ENCODE measurements at regions not wholly inside any gene's neighbourhood (a gene's known extent, or its start where the extent isn't known, plus 50 kb on each side); places are given as distances from the start of the nearest gene placed in this dataset.

GRCh38 chr2:129689653-129690448 is 289.6 kb upstream of the RAB6C start:
- no peak for DNase-seq (ENCODE audit: low read depth, low spot score)

- DNase-seq (ENCODE audit: low read depth, low spot score) = no peak
These were observed 284.0 kb upstream of the RAB6C start for GRCh38 chr2:129695496-129695895.

- no peak for DNase-seq (ENCODE audit: low read depth, low spot score)
These were observed 280.9 kb upstream of the RAB6C start for GRCh38 chr2:129698593-129698992.

GRCh38 chr2:129699781-129700573 is 279.5 kb upstream of the RAB6C start:
- DNase-seq (ENCODE audit: low read depth, low spot score) = no peak

- DNase-seq (ENCODE audit: low read depth, low spot score) = no peak
These were observed 276.9 kb upstream of the RAB6C start for GRCh38 chr2:129702416-129703176.

- no peak for DNase-seq (ENCODE audit: low read depth, low spot score)
These were observed 274.4 kb upstream of the RAB6C start for GRCh38 chr2:129705085-129705484.

GRCh38 chr2:129707800-129708199 is 271.7 kb upstream of the RAB6C start:
- DNase-seq (ENCODE audit: low read depth, low spot score) = no peak

- no peak for DNase-seq (ENCODE audit: low read depth, low spot score)
These were observed 271.1 kb upstream of the RAB6C start for GRCh38 chr2:129708221-129708967.

- no peak for DNase-seq (ENCODE audit: low read depth, low spot score)
These were observed 270.2 kb upstream of the RAB6C start for GRCh38 chr2:129709001-129709955.

- no peak for DNase-seq (ENCODE audit: low read depth, low spot score)
These were observed 269.4 kb upstream of the RAB6C start for GRCh38 chr2:129709956-129710598.

GRCh38 chr2:129710670-129711495 is 268.6 kb upstream of the RAB6C start:
- no peak for DNase-seq (ENCODE audit: low read depth, low spot score)

- DNase-seq (ENCODE audit: low read depth, low spot score) = no peak
These were observed 267.4 kb upstream of the RAB6C start for GRCh38 chr2:129711816-129712675.

- DNase-seq (ENCODE audit: low read depth, low spot score) = no peak
These were observed 266.8 kb upstream of the RAB6C start for GRCh38 chr2:129712676-129712985.

GRCh38 chr2:129713337-129713736 is 266.1 kb upstream of the RAB6C start:
- no peak for DNase-seq (ENCODE audit: low read depth, low spot score)

- DNase-seq (ENCODE audit: low read depth, low spot score) = no peak
These were observed 262.5 kb upstream of the RAB6C start for GRCh38 chr2:129716781-129717559.

GRCh38 chr2:129717560-129718130 is 261.8 kb upstream of the RAB6C start:
- DNase-seq (ENCODE audit: low read depth, low spot score) = no peak

- DNase-seq (ENCODE audit: low read depth, low spot score) = no peak
These were observed 260.1 kb upstream of the RAB6C start for GRCh38 chr2:129719335-129719734.

Measured in smooth muscle cell of the brain vasculature (primary cell).